NCI-H460 (cell line): ENCODE measurements at regions not wholly inside any gene's neighbourhood (a gene's known extent, or its start where the extent isn't known, plus 50 kb on each side); places are given as distances from the start of the nearest gene placed in this dataset.
"Not testable (repeated sequence)": the region's sequence is repeated elsewhere in the genome, so short reads cannot be mapped to it uniquely, and the experiment has no call there.

ENCODE experiments used
- DNase-seq: peaks from one replicate; pipeline ENCODE4 v3.0.0-alpha.2; 2016; ENCODE audit warnings: low read depth; ENCODE audit errors: extremely low read depth

- no peak for DNase-seq
Measured at GRCh38 chr9:109971226-109971625, 191.2 kb downstream of the PALM2AKAP2 start.

DNA sequence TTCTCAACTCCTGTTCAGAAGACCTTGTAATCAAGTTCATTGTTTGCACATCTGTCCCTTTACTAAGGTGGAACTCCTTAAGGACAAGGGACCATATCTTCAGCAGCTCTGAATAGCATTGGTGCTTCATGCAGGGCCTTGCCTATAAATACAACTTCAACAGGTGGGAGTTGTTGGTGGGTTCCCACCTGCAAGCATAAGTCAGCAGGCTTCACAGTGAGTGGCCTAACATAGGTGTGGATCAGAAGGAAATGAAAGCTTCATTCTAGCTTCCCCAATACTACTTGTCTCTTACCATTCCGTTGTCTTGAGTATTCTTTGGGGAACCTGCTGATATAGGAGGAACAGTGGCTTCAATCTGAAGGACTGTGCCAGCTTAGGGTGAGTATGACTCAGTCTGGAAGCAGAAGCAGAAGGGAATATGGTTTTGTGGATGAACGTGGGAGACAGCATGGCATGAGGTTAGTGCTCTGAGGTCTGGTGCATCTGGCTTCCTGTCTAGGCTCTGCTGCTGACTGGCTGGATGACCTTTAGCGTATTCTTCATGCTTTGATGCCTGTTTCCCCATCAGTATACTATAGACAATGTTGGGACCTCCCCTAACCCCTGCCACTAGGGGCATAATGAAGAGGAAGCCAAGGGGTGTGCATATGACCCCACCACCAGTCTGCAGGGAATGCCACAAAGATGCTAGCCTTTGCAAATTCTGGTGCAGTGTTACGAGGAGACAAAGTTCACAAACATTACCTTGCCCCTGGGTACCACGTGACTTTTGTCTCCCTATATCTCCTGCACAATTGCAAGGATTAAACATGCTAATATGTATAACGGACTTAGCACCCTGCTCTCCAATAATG is 192.3 kb downstream of the PALM2AKAP2 start:
- no peak for DNase-seq

DNA sequence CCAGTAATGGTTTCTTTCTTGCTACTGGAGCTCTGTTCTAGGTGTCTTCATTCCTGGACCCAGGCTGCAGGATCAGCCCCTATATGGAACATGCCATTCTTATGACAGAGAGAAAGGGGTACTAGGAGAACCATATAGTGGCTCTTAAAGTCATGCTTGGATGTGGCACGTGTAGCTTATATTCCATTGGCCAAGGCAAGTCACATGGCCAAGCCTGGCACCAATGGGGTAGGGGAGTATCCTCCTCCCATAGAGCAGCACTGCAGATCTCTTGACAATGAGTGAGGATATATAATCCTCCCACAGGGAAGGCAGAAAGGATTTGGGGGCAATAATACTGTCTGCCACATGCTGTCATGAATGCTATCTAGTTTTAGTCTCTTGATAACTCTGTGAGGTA is 193.3 kb downstream of the PALM2AKAP2 start:
- no peak for DNase-seq

DNA sequence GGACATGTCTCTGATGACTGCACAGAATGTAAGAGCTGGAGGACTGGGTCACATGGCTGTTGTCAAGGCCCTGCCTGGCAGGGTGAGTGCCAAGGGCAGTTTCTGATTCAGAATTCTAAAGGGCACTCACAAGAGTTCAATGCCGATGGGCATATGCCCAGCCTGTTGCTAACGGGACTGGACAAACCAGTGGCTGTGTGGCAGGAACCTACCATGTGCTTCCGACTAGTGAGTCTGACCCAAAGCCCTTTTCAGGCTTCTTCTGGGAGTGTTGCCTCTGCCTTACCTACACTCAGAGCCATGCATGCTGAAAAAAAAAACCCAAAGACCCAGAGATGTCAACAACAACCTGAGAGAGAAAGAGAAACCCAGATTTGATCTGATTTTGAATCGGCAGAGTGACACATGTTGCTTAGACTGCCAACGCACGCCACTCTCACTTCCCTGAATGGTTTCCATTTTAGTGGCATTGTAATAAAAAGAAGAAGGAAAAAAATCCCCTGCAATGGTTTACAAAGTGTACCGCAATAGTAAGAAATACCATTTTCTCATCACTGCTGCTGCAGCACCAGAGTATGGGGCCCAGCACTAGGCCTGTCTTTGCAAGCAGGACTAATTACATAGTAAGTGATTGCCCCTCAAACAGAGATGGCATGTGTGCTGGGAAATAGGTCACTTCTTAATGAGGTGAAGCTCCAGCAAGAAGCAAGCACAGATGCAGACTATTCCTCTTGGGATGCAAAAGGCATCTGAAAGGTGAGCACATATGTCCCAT is 194.3 kb downstream of the PALM2AKAP2 start:
- no peak for DNase-seq

- DNase-seq: no peak
Measured at GRCh38 chr9:109974918-109975276, 194.9 kb downstream of the PALM2AKAP2 start.

DNA sequence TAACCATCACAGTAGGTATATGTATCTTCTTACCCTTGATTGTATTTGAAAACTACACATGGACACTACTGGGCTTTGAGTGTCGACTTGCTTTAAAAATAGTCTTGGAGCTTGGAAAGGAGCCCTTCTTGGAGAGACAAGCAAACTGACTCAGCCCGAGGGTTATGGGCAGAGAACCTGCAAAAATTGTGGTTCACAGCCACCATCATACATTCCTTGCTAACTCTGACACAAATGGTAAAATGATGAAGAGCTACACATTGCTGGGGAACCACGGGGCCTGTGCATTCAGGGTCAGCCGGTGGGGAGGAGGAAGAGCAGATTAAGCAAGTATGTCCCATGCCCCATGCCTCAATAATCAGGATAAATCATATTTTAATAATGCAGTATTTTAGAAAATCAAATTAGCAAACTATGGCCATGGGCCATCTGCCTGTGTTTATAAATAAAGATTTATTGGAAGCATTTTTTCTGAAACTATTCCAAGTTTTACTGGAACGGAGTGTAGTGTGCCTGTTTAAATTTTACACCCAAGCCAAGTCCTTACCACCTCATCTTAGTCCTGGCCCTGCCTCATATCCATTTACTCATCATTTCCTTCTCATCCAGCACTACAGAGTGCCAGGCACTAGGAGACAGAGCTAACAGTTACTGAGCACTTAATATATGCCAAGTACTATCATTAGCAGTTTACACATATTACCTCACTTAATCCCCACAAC is 195.7 kb downstream of the PALM2AKAP2 start:
- DNase-seq: no peak

DNA sequence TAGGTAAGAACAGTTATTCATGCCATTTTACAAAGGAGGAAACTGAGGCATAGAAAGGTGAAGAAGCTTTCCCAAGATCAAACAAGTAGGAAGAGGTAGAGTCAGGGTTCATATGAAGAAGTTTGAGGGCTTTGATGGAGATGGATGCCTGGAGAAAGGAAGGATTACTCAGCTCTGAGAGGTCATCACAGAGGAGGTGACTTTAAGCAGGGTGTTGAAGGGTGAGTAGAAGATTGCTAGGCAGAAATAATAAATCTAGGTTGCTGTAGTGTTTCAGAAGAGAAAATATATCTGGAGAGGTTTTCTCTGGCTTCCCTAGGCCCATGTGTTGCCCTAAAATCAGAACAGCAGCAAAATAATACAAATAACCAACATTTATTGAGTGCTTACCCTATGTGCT is 196.3 kb downstream of the PALM2AKAP2 start:
- no peak for DNase-seq

DNA sequence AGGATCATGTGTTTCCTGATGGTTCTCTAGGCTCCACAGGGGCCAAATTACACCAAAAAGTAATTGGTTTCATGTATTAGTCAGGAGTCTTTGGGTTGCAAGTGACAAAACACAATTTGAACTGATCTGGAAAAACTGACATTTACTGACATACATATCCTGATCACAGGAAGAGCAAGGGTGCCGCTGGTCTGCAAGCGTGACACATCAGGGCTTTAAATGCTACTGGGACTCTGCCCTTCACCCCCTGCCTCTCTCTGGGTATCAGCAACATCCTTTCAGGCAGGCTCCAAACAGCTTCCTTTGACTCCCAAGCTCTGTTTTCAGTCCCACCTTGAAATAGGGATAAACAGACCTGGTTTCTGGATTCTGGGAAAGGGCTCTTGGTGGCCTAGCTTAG is 197.5 kb downstream of the PALM2AKAP2 start:
- DNase-seq: no peak

- DNase-seq: no peak
Measured at GRCh38 chr9:109981091-109981490, 201.1 kb downstream of the PALM2AKAP2 start.

- DNase-seq: no peak
Measured at GRCh38 chr9:109986521-109986991, 206.6 kb downstream of the PALM2AKAP2 start.

DNA sequence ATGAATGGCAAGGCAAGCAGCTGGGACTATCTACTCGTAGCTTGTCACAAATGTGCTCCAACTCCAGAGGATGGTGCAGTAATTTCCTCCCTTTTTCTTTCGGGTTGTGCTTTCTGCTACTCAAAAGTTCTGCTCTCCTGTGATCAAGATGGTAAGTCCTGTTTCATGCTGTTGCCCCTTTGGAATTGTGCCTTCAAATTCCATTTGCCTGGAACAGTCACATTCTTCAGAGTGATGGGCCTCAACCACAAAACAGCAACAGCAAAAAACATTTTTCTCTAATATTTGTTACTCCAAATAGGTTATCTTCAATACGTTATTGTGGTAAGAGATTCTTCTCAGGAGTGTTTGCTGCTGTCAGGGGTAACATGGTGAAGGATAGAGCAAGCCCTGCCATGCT is 209.3 kb downstream of the PALM2AKAP2 start:
- DNase-seq: no peak

DNA sequence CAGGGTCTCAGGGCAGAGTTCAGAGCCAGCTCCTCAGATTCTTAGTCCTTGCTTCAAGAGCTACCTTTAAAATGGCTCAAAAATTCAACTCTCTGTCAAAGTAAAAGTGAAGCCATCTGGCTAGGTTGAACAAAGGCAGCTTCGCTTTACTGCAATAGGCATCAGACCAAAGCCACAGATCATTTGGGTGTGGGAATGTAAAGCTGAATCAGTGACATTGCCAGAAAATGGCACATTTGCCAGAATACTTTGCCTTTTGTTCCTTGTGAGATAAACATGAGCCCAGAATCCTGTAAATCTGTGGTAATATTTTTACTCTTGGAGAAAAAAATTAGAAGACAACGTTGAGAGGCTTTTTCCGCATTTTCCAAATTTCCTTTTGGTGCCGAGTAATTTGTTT is 210.5 kb downstream of the PALM2AKAP2 start:
- DNase-seq: no peak

- no peak for DNase-seq
Measured at GRCh38 chr9:109992293-109992692, 212.3 kb downstream of the PALM2AKAP2 start.

DNA sequence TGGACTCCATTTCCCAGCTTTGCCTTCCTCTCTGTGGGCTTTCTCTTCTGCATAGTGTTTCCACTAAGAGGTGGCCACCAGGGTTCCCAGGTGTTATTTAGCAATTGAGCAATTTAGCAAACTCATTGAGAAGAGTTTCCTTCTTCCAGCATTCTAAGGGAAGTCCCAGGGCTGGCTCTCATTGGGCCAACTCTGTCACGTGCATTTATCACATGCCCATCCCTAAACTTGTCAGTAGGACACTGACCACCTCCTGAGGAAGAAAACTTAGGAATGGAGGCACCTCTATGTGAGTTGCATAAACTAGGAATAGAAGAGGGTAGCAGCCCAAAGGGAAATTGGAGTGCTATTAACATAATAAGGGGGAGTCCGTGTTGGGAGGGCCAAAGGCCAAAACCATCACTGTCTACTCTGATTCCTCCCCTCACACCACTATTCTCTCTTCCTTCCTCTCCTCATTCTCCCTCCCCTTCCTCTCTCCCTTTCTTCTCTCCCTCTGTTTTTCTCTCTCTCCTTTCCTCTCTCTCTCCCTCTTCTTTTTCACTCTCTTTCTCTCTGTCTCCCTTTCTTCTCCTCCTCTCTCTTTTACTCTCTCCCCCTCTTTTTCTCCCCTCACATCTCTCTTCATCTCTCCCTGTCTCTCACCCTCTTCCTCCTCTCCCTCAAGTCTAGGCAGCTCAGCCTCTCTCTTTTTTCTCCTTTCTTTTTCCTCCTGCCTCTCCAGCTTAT is 213.4 kb downstream of the PALM2AKAP2 start:
- no peak for DNase-seq

- DNase-seq: no peak
Measured at GRCh38 chr9:109994141-109994540, 213.8 kb downstream of the C9orf152 start.

- DNase-seq: no peak
Measured at GRCh38 chr9:109996936-109997580, 210.9 kb downstream of the C9orf152 start.

- DNase-seq: no peak
Measured at GRCh38 chr9:109997682-109998081, 210.3 kb downstream of the C9orf152 start.

- not testable (repeated sequence) for DNase-seq
Measured at GRCh38 chr9:110005521-110005920, 202.4 kb downstream of the C9orf152 start.

DNA sequence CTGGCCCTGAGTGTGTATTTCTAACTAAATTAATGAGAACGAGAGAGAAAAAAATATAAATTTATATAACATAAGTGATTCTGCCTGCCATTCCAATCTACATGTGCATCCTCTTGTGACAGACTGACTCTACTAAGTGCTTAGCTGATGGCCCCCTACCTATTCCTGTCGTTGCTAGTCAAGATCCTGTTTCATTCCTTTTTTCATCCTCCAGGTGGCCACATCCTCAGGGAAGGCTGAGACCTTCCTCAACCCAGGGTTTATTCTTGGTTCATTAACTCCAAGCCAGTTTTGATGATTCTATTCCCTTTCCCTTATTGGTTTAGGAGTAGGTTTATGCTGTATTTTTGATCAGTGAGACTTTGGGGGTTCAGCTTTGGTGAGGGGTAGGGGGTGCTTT is 201.3 kb downstream of the C9orf152 start:
- no peak for DNase-seq
